HG02642 (cell line): ENCODE measurements at regions not wholly inside any gene's neighbourhood (a gene's known extent, or its start where the extent isn't known, plus 50 kb on each side); places are given as distances from the start of the nearest gene placed in this dataset.
"Not testable (repeated sequence)": the region's sequence is repeated elsewhere in the genome, so short reads cannot be mapped to it uniquely, and the experiment has no call there.

Experiments used
- ATAC-seq: cut with Tn5 transposase; IDR thresholded peaks from one replicate; pipeline ENCODE4 v1.9.1; 2021; ENCODE audit warnings: mild to moderate bottlenecking; ENCODE audit not compliant: unreplicated experiment, poor library complexity

- no peak for ATAC-seq
These were observed 243.7 kb downstream of the C12orf75 start for GRCh38 chr12:105574056-105574715.

GRCh38 chr12:105575235-105575634 lies 244.7 kb downstream of the C12orf75 start:
- ATAC-seq, result no peak

GRCh38 chr12:105576261-105576660 lies 245.8 kb downstream of the C12orf75 start:
- no peak for ATAC-seq

DNA sequence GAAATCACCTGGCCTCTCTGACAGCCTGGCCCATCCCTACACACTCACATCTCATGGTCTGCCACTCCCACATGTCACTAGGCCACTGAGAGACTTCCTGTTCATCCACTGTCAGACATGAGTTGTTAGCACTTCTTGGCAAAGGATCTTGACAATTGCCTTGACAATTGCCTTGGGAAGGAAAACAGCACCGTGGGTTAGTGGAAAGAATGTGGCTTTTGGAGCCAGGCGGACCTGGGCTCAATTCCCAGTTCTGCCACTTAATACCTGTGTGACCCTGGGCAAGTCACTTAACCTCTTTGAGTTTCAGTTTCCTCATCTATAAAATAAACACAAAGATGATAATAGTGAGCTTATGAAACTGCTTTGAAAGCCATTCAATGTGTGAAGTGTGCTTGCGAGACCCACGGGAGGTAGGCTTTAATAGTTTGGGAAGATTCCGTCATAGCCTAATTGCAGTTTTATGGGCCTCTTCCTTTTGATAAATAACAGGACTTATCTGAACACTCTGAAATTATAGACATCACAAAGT lies 250.4 kb downstream of the C12orf75 start:
- no peak for ATAC-seq

DNA sequence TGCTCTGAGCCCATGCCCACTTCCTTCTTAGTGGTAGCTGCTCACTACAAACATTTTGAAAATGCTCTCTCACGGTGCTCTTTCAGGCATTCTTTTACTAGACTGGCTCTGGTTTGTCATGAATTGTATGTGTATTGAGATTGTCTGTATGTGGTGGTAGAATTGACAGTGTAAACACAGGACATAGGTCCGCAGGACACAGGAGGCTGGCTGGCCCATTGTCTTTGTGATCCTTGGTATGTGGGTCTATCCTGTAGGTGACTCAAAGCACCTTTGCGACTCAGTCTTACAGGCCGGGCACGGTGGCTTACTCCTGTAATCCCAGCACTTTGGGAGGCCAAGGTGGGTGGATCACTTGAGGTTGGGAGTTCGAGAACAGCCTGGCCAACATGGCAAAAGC lies 250.9 kb downstream of the C12orf75 start:
- no peak for ATAC-seq

DNA sequence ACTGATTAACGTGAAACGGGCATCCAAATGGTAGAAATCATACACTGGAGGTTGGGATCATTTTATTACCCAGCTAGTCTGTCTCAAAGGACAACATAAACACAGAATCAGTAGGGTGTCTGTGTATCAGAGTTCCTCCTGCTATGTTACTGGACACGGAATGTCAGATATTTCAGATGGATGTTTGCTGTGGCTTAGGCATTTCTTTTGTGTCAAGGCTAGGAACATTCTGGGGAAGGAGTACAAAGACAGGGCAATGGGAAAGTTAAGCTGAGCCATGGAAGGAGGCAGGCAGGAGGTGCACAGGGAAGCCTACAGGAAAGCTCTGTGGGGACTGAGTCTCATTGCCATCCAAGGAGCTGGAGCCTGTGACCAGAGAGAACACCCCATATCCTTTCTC lies 254.6 kb downstream of the C12orf75 start:
- ATAC-seq, result no peak

DNA sequence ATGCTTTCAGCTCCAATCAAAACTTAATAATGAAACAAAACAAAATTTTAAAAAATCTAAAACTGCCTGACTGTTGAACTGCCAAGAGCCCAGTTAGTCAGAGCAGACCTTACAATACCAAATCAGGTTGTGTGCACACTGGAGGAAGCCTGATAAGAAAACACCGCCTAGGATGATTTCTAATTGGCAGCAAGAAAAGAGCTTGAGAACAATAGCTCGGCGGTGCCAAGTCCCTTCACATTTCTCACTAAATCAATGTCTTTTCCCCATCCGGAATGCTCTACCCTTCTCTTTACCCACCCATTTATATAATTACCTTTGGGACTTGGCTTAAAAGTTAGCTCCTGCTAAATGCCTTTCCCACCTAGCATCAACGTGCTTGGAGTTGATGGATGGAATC lies 256.7 kb downstream of the C12orf75 start:
- ATAC-seq, result no peak

GRCh38 chr12:105588106-105588505 lies 257.6 kb downstream of the C12orf75 start:
- ATAC-seq, result no peak

GRCh38 chr12:105590571-105590970 lies 260.1 kb downstream of the C12orf75 start:
- ATAC-seq, result no peak

DNA sequence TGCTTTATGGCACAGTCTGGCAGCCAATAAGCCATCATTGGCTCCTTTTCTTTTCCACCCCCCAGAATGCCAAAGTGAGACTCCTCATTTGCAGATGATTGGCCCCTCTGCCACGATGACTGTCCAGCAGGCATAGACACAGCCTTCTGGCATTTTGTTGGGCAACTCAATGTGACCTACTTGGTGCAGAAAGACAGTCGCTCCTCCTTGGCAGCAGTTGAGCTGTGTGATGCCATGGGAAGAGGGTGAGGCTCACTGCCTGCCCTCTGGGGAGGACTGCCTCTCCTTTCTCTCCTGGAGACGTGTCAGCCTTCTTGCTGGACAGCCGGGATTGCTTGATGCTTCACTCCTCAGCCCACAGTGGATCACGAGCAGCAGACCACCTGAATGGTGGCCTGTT lies 264.9 kb downstream of the C12orf75 start:
- no peak for ATAC-seq

- no peak for ATAC-seq
These were observed 266.2 kb downstream of the C12orf75 start for GRCh38 chr12:105596731-105597130.

GRCh38 chr12:105598031-105598430 lies 267.5 kb downstream of the C12orf75 start:
- no peak for ATAC-seq

DNA sequence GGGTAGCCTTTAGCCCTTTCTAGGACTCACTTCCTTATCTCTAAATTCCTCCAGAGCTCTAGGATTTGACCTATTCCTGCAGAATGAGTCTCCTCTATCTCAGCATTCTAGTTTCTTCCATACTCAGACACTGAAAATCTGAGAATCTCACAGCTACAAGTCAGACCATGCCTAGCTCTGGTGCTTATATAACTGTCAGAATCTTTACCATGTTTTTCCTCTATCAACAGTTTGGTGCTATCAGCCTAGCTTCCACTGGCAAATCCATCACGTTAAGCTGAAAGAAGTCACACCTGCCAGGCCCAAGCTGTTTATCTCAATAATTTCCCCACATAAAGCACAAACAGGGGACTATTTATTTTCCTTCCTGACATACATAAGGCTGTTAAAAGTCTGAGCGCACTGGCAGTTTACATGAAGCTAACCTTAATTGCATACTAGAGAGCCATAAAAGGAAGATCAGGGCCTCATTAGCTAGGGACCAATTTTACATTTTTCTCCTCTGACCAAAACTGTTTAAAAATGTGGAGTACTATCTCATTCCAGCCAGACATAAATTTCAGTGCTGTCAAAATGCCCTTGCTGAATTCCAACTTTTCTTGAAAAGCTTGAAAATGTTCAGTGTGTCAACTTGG lies 270.5 kb downstream of the C12orf75 start:
- no peak for ATAC-seq

- not testable (repeated sequence) for ATAC-seq
These were observed 271.8 kb downstream of the C12orf75 start for GRCh38 chr12:105602312-105602711.

DNA sequence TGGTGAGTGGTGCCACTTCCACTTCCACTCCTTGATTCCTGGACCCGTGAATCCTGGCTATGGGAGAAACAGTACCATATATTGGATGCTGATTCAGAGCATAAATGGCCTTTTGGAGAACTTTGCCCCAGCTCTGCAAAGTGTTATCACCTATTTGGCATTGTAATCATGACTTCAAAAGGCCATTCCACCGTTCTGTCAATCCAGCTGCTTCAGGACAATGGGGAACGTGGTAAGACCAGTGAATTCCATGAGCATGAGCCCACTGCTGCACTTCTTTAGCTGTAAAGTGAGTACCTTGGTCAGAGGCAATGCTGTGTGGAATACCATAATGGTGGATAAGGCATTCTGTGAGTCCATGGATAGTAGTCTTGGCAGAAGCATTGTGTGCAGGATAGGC lies 273.8 kb downstream of the C12orf75 start:
- not testable (repeated sequence) for ATAC-seq

- not testable (repeated sequence) for ATAC-seq
These were observed 276.1 kb downstream of the C12orf75 start for GRCh38 chr12:105606613-105607012.

DNA sequence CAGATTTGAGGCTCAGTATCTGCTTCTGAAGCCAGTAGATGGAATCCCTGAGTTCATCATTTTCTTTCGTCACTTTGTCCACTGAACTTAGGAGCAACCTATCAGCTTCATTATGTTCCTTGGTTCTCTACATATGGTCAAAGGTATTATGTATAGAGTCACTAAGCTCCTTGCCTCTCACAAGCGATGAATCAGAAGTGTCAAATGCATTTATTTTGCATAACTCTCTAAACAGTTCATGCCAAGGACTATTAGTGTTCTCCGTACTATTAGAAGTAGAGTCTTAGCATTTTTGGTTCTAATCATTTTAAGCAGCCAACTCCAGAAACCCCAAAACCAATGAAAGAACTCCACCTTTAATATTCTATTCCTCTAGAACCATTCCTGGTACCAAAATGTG lies 278.5 kb downstream of the C12orf75 start:
- not testable (repeated sequence) for ATAC-seq

GRCh38 chr12:105610459-105610858 lies 280.0 kb downstream of the C12orf75 start:
- ATAC-seq, result no peak

DNA sequence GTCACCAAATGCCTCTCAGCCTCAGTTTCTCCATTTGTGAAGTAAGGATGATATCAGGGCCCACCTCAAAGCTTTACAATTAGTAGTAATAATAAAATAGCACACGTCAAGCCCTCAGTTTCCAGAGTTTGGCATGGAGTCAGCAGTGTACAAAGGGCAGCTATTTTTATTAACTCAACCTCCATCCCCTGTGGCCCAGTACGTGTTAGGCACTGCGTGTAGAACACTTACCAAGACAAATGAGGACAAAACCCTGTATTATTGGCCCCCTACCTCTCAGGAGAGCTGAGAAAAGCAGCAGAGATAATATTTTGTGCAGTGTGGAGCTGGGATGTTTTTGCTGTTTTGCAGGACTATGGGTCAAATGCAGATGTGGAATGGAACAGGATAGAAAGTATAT lies 280.8 kb downstream of the C12orf75 start:
- no peak for ATAC-seq

GRCh38 chr12:105613269-105613668 lies 282.8 kb downstream of the C12orf75 start:
- no peak for ATAC-seq

GRCh38 chr12:105613887-105614286 lies 283.4 kb downstream of the C12orf75 start:
- ATAC-seq, result no peak

DNA sequence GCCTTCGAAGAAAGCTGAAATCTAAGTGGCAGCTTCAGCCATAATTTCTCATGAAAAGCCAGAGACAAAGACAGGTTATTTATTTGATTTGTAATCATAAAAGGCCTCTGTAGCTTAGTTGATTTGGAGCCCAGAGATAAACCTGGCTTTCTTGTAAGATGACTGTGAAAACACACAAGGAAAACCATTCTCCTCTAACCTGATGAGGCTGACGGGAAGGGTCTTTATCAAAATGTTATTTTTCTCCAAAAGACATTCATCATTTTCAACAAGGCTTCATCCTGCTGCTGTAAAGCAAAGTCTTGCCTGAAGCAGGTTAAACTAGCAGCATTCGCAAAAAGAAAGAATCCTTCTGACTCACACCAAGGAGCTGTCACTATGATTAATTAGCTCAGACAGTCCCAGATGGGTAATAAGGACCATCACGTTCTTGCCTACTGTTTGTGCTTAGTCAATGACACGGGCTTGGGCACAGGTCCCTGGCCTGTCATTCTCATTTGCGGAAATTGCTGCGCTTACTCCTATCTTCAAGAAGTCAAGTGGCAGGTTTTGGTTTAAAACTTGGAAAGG lies 286.6 kb downstream of the C12orf75 start:
- ATAC-seq, result no peak
